ENCODE measurements at regions not wholly inside any gene's neighbourhood (a gene's known extent, or its start where the extent isn't known, plus 50 kb on each side); places are given as distances from the start of the nearest gene placed in this dataset.

DNA sequence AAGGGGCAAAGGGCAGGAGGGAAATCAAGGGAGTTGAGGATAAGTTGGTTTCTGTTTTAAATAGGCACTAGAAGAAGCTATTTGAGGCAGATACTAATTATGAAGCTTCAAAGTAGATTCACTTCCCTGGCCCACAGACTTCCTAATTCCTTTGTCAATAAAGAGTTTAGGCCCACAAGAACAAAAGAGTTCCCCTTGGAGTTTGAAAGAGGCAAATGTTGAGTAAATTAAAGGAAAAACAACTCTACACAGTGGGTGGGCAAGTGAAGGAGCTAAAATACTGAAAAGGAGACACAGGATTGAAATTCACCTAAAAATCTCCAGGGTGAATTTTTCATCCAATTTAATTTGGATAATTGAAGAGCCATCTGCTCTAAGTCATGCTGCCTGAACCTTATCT, 411.7 kb upstream of the RORA start:
- H3K4me3 ChIP-seq (ENCODE audit: control insufficient read depth, low read depth, low read length): no peak overlapping the region
- no peak for DNase-seq (ENCODE audit: low read depth)
- TF ChIP-seq, protein P1, sequence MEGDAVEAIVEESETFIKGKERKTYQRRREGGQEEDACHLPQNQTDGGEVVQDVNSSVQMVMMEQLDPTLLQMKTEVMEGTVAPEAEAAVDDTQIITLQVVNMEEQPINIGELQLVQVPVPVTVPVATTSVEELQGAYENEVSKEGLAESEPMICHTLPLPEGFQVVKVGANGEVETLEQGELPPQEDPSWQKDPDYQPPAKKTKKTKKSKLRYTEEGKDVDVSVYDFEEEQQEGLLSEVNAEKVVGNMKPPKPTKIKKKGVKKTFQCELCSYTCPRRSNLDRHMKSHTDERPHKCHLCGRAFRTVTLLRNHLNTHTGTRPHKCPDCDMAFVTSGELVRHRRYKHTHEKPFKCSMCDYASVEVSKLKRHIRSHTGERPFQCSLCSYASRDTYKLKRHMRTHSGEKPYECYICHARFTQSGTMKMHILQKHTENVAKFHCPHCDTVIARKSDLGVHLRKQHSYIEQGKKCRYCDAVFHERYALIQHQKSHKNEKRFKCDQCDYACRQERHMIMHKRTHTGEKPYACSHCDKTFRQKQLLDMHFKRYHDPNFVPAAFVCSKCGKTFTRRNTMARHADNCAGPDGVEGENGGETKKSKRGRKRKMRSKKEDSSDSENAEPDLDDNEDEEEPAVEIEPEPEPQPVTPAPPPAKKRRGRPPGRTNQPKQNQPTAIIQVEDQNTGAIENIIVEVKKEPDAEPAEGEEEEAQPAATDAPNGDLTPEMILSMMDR (IDR thresholded peaks at IDR 0.05; ENCODE audit: control insufficient read depth, insufficient read depth, low read depth, low read length, missing control alignments): no peak

DNA sequence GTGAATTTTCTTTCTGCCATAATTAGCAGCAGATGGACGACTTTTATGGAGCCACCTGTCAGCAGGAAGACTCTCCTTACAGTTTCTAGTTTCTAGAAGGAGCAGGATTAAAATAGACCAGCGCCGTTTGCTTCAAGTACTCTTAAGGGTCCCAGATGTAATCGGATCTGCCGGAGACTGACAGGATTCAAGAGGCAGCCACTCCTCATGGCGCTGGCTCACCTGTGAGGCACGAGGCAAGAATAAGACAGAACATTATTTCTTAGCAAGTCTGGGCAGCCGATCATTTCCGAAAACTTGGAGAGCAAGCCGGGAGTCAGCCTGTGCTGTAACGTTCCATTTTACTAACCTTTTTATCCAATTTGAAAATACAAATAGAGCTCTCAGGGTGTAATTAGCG, 410.4 kb upstream of the RORA start:
- no peak for DNase-seq (ENCODE audit: low read depth)
- no peak overlapping the region for H3K4me3 ChIP-seq (ENCODE audit: control insufficient read depth, low read depth, low read length)
- TF ChIP-seq, protein P1 (IDR thresholded peaks at IDR 0.05; ENCODE audit: control insufficient read depth, insufficient read depth, low read depth, low read length, missing control alignments): no peak

DNA sequence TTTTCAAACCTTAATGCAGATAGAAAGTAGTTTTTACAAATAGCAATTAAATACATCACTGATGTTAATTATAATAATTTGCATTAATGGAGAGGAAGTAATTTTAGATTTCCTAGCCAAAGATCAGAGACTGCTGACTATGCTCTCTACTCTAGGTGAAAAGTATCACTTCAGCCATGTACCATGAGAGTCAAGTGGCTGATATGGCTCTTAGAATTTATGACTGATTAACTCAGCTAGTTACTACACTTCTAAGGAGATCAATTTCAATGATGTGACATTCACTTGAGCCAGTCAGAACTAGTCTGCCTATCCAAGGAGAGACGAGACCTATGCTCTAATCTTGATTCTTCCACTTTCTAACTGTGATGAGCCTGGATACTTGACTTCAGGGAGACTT, 405.7 kb upstream of the RORA start:
- no peak overlapping the region for H3K4me3 ChIP-seq (ENCODE audit: control insufficient read depth, low read depth, low read length)
- TF ChIP-seq, protein P1 (IDR thresholded peaks at IDR 0.05; ENCODE audit: control insufficient read depth, insufficient read depth, low read depth, low read length, missing control alignments): no peak
- no peak for DNase-seq (ENCODE audit: low read depth)

DNA sequence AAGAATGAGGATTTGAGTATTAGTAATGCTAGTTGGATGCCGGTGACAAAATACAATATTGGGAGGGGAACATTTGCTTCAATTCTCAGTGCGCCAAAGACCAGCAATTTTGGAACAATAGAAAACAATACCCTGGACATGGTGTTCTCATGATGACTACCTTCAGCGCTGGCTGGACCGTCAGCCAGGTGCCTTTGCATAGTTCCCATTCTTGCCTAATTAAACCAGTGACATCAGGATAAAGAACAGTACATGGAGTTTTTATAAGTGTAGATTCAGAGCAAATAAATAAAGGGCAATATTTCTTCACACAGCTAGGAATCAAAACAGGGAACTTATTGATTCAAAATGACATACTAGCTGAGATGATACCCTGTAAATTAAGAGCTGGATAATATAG, 404.8 kb upstream of the RORA start:
- no peak for DNase-seq (ENCODE audit: low read depth)
- H3K4me3 ChIP-seq (ENCODE audit: control insufficient read depth, low read depth, low read length): no peak overlapping the region
- TF ChIP-seq, protein P1 (IDR thresholded peaks at IDR 0.05; ENCODE audit: control insufficient read depth, insufficient read depth, low read depth, low read length, missing control alignments): no peak

DNA sequence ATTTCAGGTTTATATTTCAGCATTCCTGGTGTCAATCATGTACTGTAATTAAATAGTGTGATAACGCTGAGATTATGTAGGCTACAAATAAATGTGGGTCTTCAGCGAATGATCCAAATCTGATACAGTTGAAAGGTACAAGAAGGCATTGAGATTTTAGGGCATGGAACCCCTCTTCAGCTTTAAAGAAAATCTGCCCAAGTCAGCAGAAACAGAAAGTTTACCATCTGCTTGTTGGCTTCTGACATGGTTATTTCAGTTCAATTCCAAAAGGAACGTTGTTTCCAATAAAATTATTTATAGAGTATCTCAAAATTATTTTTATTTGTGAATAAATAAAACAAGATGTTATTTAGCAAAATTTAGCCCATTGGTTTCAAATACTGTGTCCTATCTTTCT, 400.2 kb upstream of the RORA start:
- H3K4me3 ChIP-seq (ENCODE audit: control insufficient read depth, low read depth, low read length): no peak overlapping the region
- no peak for DNase-seq (ENCODE audit: low read depth)
- TF ChIP-seq, protein P1 (IDR thresholded peaks at IDR 0.05; ENCODE audit: control insufficient read depth, insufficient read depth, low read depth, low read length, missing control alignments): no peak

DNA sequence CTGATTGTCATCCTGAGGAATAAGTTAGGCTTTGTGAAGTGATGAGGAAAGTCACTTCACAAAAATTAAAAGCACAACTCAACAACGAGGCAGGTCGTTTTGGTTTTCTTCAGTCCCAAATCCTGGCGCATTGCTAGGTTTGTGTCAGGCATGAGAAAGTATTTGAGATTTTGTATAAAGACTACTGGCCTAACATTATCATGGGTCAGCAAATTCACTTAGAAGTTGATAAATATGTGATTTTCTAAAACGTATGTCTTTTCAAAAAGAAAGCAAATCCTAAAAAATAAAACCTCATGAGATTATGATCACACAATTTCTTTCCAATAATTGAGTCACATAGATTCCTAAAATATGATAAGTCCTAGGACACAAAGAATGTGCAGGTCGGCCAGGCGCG, 395.8 kb upstream of the RORA start:
- no peak for DNase-seq (ENCODE audit: low read depth)
- TF ChIP-seq, protein P1 (IDR thresholded peaks at IDR 0.05; ENCODE audit: control insufficient read depth, insufficient read depth, low read depth, low read length, missing control alignments): no peak
- no peak overlapping the region for H3K4me3 ChIP-seq (ENCODE audit: control insufficient read depth, low read depth, low read length)

DNA sequence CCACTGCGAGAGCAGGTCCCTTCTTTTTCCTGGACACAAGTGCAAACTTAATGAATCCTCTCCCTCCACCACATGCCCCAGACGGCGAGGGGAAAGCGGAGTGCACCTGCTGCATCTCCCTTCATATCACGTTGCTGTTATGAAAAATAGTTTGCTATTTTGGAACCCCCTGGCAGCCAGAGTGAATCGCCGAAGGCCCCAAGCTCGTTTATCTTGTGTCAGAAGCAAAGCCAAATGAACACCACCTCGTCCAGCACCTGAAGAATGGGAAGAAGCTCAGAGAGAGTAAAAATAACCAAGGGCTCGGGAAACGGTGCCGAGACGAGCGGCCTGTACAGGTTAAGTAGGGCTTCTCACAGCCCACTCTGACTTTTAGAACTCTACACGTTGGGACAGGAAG, 394.6 kb upstream of the RORA start:
- DNase-seq (ENCODE audit: low read depth): no peak
- TF ChIP-seq, protein P1 (IDR thresholded peaks at IDR 0.05; ENCODE audit: control insufficient read depth, insufficient read depth, low read depth, low read length, missing control alignments): no peak
- no peak overlapping the region for H3K4me3 ChIP-seq (ENCODE audit: control insufficient read depth, low read depth, low read length)

All from AG09309 (cell line).